ENCODE measurements at regions not wholly inside any gene's neighbourhood (a gene's known extent, or its start where the extent isn't known, plus 50 kb on each side); places are given as distances from the start of the nearest gene placed in this dataset.

GRCh38 chr7:134391223-134391622 lies 67.7 kb downstream of the AKR1B1 start:
- no peak for DNase-seq

DNA sequence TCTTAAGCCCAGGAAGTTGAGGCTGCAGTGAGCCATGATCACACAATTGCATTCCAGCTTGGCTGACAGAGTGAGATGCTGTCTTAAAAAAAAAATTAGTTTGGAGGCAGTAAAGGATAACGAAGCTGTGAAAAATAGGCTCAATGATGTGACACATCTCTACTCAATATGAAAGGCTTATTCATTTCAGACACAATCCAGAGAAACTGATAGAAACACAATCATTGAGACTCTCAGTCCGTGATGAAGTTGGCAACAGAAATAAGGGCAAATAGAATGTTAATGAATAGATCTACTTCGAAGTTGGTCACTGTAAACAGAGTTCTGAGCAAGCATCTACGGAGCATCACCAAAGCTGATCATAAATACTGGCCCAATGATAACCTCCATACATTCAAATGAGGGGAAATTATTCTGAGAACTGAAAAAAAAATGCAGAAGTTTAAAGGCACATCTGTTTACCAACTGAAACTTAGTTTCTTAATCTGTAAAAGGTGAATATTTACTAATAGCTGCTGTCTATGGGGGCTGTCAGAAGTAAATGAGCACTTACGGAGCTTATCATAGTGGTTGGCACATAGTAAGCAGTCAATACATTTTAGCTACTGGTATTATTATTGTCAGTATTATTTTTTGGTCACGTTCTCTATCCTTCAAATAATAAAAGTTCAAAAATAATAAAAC lies 70.4 kb downstream of the AKR1B1 start:
- DNase-seq = no peak

- DNase-seq = no peak
Observed at GRCh38 chr7:134378562-134378961, 61.8 kb upstream of the SLC35B4 start.

GRCh38 chr7:134376693-134377092 lies 60.0 kb upstream of the SLC35B4 start:
- DNase-seq = no peak

DNA sequence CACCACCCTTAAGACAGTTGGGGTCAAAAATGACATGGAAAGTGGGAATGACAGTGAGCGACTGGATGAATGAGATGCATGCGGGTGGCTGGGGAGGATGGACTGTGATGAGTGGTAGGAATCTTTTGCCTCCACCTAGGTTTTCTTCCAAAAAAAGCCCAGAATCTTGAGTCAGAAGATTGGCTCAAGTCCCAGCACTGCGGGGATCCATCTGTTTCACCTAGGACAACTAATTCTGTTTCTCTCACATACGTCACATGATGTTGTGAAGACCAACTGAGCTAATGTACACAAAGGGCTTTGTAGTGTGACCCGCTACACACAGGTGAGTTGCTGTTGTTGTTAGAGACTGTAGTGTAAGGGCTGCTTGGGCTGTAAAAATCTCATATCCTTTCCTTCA lies 58.5 kb upstream of the SLC35B4 start:
- no peak for DNase-seq

- DNase-seq = no peak
Observed at GRCh38 chr7:134374791-134375190, 58.1 kb upstream of the SLC35B4 start.

GRCh38 chr7:134374291-134374690 lies 57.6 kb upstream of the SLC35B4 start:
- DNase-seq = no peak

GRCh38 chr7:134372858-134373257 lies 56.1 kb upstream of the SLC35B4 start:
- DNase-seq = no peak

DNA sequence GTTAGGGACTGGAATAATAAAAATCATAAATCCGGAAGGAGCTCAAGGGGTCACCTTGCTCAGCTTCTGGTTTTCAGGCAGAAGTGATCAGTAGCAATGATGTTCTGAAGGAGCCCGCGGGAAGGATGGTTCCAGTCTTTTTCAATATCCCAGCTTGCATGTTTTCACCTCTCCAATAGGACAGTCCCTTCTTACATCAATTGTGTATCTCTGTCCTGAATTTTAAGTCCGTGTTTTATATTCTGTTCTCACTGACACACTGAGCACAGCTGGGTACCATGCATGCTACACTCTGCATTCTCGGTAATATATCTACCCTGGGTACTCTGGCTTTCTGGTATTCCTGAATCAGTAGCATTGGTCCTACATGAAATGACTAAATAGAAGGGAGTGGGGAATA lies 55.2 kb upstream of the SLC35B4 start:
- no peak for DNase-seq

DNA sequence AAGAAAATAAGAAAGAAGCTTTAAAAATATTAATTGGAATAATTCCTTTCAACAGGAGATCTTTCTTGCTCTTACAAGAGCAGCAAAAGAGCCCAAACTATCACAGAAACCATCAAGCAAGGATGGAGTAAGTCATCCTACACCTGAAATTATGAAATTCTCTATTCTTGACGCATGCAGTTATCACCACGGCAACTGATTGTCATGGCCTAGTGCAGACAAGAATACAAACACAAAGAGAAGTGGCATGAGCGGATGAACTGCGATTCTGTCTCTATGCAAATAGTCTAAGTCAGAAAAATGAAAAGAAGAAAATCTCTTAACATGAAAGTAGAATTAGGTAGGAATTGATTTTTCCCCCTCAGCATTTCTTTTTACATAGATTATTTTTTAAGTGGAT lies 54.8 kb upstream of the SLC35B4 start:
- no peak for DNase-seq

DNA sequence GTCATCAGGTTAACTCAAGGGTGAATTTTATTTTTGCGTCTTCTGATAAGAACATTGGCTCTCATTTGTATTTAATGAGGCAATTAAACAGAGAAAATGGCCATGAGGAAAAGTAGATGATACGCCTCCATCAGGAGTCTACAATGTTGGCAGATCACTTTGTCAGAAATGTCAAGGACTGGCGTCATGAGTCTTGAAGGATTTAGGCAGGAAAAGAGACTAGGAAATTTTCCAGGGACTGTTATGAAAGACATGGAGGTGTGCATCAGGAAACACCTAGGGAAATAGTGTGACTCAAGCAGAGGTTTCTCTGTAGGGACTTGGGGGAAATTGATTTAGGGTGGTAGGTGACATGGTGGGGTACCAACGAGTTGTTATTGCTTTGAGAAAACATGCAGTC lies 53.4 kb upstream of the SLC35B4 start:
- no peak for DNase-seq

GRCh38 chr7:134368851-134369544 lies 52.3 kb upstream of the SLC35B4 start:
- DNase-seq = peak; percentile 1

GRCh38 chr7:134367956-134368749 lies 51.4 kb upstream of the SLC35B4 start:
- DNase-seq = no peak
